ENCODE measurements at regions not wholly inside any gene's neighbourhood (a gene's known extent, or its start where the extent isn't known, plus 50 kb on each side); places are given as distances from the start of the nearest gene placed in this dataset.

- TF ChIP-seq SMAD4 (CRISPR knock-in tag; IDR thresholded peaks at IDR 0.05), result no peak
- no peak for TF ChIP-seq FOXK1 (CRISPR knock-in tag; IDR thresholded peaks at IDR 0.05)
- no peak for TF ChIP-seq ZNF317 (CRISPR knock-in tag; IDR thresholded peaks at IDR 0.05; ENCODE audit: borderline replicate concordance, low read depth)
- no peak for TF ChIP-seq NFYB (CRISPR knock-in tag; conservative IDR thresholded peaks at IDR 0.05; ENCODE audit: low read depth)
- TF ChIP-seq TEAD1 (CRISPR knock-in tag; IDR thresholded peaks at IDR 0.05), result no peak
- no peak for TF ChIP-seq IRF2 (CRISPR knock-in tag; IDR thresholded peaks at IDR 0.05; ENCODE audit: borderline replicate concordance, low read depth)
- TF ChIP-seq ZNF138 (CRISPR knock-in tag; conservative IDR thresholded peaks at IDR 0.05), result no peak
- no peak for TF ChIP-seq ESRRA (CRISPR knock-in tag; IDR thresholded peaks at IDR 0.05; ENCODE audit: borderline replicate concordance)
- no peak for TF ChIP-seq PREB (CRISPR knock-in tag; IDR thresholded peaks at IDR 0.05; ENCODE audit: borderline replicate concordance)
- TF ChIP-seq, protein P1, sequence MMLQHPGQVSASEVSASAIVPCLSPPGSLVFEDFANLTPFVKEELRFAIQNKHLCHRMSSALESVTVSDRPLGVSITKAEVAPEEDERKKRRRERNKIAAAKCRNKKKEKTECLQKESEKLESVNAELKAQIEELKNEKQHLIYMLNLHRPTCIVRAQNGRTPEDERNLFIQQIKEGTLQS (CRISPR knock-in tag; conservative IDR thresholded peaks at IDR 0.05), result no peak
- TF ChIP-seq, protein P2, sequence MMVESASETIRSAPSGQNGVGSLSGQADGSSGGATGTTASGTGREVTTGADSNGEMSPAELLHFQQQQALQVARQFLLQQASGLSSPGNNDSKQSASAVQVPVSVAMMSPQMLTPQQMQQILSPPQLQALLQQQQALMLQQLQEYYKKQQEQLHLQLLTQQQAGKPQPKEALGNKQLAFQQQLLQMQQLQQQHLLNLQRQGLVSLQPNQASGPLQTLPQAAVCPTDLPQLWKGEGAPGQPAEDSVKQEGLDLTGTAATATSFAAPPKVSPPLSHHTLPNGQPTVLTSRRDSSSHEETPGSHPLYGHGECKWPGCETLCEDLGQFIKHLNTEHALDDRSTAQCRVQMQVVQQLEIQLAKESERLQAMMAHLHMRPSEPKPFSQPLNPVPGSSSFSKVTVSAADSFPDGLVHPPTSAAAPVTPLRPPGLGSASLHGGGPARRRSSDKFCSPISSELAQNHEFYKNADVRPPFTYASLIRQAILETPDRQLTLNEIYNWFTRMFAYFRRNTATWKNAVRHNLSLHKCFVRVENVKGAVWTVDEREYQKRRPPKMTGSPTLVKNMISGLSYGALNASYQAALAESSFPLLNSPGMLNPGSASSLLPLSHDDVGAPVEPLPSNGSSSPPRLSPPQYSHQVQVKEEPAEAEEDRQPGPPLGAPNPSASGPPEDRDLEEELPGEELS (CRISPR knock-in tag; IDR thresholded peaks at IDR 0.05), result no peak
- no peak for TF ChIP-seq CBFB (CRISPR knock-in tag; IDR thresholded peaks at IDR 0.05; ENCODE audit: low read depth)
- Mint-ChIP-seq H3K4me3 (no peak overlapping the region), H3K4me1 (peaks cover 16% of the 10 kb centered on the region), H3K27ac (no peak overlapping the region), H3K36me3 (peaks cover 22% of the 10 kb centered on the region), H3K9me3 (peaks cover 27% of the 10 kb centered on the region), H3K27me3 (ENCODE audit: low read depth) (peaks cover 4% of the 10 kb centered on the region; the same call in 1 of the 2 replicates)
- ChIA-PET POLR2A (no interaction called here), CTCF (no interaction called here)
- no peak for ATAC-seq
- no peak for DNase-seq (ENCODE audit: low spot score)
These were observed 135.0 kb upstream of the SNX2 start for GRCh38 chr5:122639864-122640263.

DNA sequence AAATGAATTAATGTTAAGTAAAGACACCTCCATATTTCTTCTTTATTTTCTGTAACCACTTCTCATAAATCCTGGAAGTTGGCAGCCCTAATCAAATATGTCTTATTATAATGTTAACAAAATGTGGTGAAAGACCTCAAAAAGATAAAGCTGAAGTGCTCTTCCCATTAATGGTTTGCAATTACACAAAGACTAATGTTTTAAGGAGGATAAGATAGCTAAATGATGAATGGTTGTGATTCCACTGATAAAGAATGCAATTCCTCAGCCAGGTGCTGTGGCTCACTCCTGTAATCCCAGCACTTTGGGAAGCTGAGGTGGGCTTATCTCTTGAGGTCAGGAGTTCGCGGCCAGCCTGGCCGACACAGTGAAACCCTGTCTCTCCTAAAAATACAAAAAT lies 125.8 kb upstream of the SNX2 start:
- no peak for DNase-seq (ENCODE audit: low spot score)

GRCh38 chr5:122653087-122654017 lies 121.5 kb upstream of the SNX2 start:
- TF ChIP-seq CREB1 (CRISPR knock-in tag; IDR thresholded peaks at IDR 0.05) (no peak), IRF2 (CRISPR knock-in tag; IDR thresholded peaks at IDR 0.05; ENCODE audit: borderline replicate concordance, low read depth) (no peak), NR2C2 (CRISPR knock-in tag; IDR thresholded peaks at IDR 0.05) (no peak), MAX (CRISPR knock-in tag; IDR thresholded peaks at IDR 0.05) (no peak), ZNF423 (CRISPR knock-in tag; IDR thresholded peaks at IDR 0.05) (no peak)
- CTCF ChIA-PET, result interaction anchor here (0.6 to 0.8 kb wide), 2 partner anchors 49 to 449 kb away, joined by 3 read pairs; no protein-coding TSS in a partner anchor
- Mint-ChIP-seq H3K4me3 (no peak overlapping the region), H3K27ac (no peak overlapping the region), H3K4me1 (no peaks in the 10 kb centered on the region), H3K36me3 (no peaks in the 10 kb centered on the region), H3K9me3 (no peaks in the 10 kb centered on the region), H3K27me3 (ENCODE audit: low read depth) (no peaks in the 10 kb centered on the region)
- DNase-seq (ENCODE audit: low spot score) (no peak), ATAC-seq (no peak)
- POLR2A ChIA-PET, result no interaction called here

More for the DNA sequence above, 125.8 kb upstream of the SNX2 start:
- Mint-ChIP-seq H3K4me3 (no peak overlapping the region), H3K9me3 (no peaks in the 10 kb centered on the region), H3K4me1 (no peaks in the 10 kb centered on the region), H3K36me3 (no peaks in the 10 kb centered on the region), H3K27me3 (ENCODE audit: low read depth) (no peaks in the 10 kb centered on the region), H3K27ac (no peak overlapping the region)
- TF ChIP-seq RELA (CRISPR knock-in tag; IDR thresholded peaks at IDR 0.05; ENCODE audit: borderline replicate concordance), result no peak
- ChIA-PET CTCF (no interaction called here), POLR2A (no interaction called here)
- ATAC-seq, result no peak

All from WTC11 (cell line).